K562 (cell line): ENCODE measurements at regions not wholly inside any gene's neighbourhood (a gene's known extent, or its start where the extent isn't known, plus 50 kb on each side); places are given as distances from the start of the nearest gene placed in this dataset.

ENCODE experiments used
- ATAC-seq: fragments of 200-7000 bp; cut with Tn5 transposase; 3 replicates; pipeline ENCODE4 v1.9.1; 2020; ENCODE audit warnings: moderate library complexity
- BruUV-seq: library from RNA; stranded (reverse); fragments of 400-500 nt; replicated peaks from 2 replicates; lab custom pipeline; 2021; lab: Mats Ljungman, UMichigan
- CTCF ChIA-PET: fragments of 300-600 bp; formaldehyde crosslinking; extraction: SDS; loops from one replicate; lab custom pipeline; 2021; ENCODE audit warnings: low intra/inter-chr PET ratio; lab: Yijun Ruan, JAX
- POLR2A ChIA-PET: fragments of 300-600, 350-650 bp; sonication (Branson Sonifier 250); formaldehyde crosslinking; extraction: SDS; loops from one replicate; lab custom pipeline; 2021; ENCODE audit warnings: antibody characterized with exemption, inconsistent platforms; lab: Yijun Ruan, JAX
- DNase-seq, 4 experiments: peaks; one replicate each; pipeline versions ENCODE4 v3.0.0 to v3.0.0-alpha.2; 2011 to 2018; ENCODE audit warnings: low spot score in 3 of 4, mixed read lengths in 3 of 4; ENCODE audit errors: extremely low read depth in 1 of 4
- FAIRE-seq: peaks from 2 replicates; lab custom pipeline; 2011; peaks lifted over from hg19 to GRCh38; lab: Jason Lieb, UNC
- H2AFZ ChIP-seq: 2 replicates; pipeline ENCODE4 v1.6.0; 2011; ENCODE audit warnings: low read depth, low read length, control low read depth, inconsistent platforms
- H3K27ac ChIP-seq: fragments of 200-600 bp; 3 replicates; pipeline ENCODE4 v1.8.0; 2011; ENCODE audit warnings: low read depth, mild to moderate bottlenecking, control low read depth, inconsistent platforms, low read length, moderate library complexity, mixed read lengths; ENCODE audit errors: extremely low read depth
- H3K27me3 ChIP-seq, 2 experiments: fragments of 300-600 bp in 1 of 2; 2 replicates in 1 of 2; 3 replicates in 1 of 2; pipeline versions ENCODE4 v1.6.0 to v1.8.0; 2011; ENCODE audit warnings: inconsistent platforms in 2 of 2, low read length in 2 of 2, mild to moderate bottlenecking in 1 of 2, mixed read lengths in 1 of 2, moderate library complexity in 1 of 2; ENCODE audit not compliant: control insufficient read depth in 2 of 2, insufficient read depth in 2 of 2
- H3K36me3 ChIP-seq: fragments of 300-600 bp; 3 replicates; pipeline ENCODE4 v1.8.0; 2011; ENCODE audit warnings: mild to moderate bottlenecking, low read length, inconsistent platforms; ENCODE audit not compliant: control insufficient read depth, insufficient read depth
- H3K4me1 ChIP-seq, 2 experiments: fragments of 200-600 bp in 1 of 2; replicated peaks in 1 of 2; 2 replicates in 1 of 2; 3 replicates in 1 of 2; pipeline versions ENCODE4 v1.5.1 to v1.8.0; 2011; ENCODE audit warnings: inconsistent platforms in 2 of 2, low read length in 2 of 2, mild to moderate bottlenecking in 1 of 2, mixed read lengths in 1 of 2, moderate library complexity in 1 of 2; ENCODE audit not compliant: control insufficient read depth in 2 of 2, insufficient read depth in 2 of 2
- H3K4me2 ChIP-seq: 2 replicates; pipeline ENCODE4 v1.6.1; 2011; ENCODE audit warnings: low read length, control low read depth, inconsistent platforms, mixed read lengths; ENCODE audit not compliant: insufficient read depth
- H3K4me3 ChIP-seq: fragments of 200-600 bp; sonication (generic), shearing (Covaris generic); 2 replicates; pipeline ENCODE4 v1.5.1; 2016; ENCODE audit warnings: control low read depth, inconsistent platforms
- H3K79me2 ChIP-seq: fragments of 200-600 bp; 3 replicates; pipeline ENCODE4 v1.8.0; 2011; ENCODE audit warnings: low read length, inconsistent platforms; ENCODE audit not compliant: control insufficient read depth, insufficient read depth
- H3K9ac ChIP-seq, 2 experiments: 2 replicates each; pipeline versions ENCODE4 v1.6.0 to v1.6.1; 2011; ENCODE audit warnings: low read depth in 2 of 2, low read length in 2 of 2, control low read depth in 1 of 2, inconsistent platforms in 1 of 2, mild to moderate bottlenecking in 1 of 2, mixed read lengths in 1 of 2; ENCODE audit not compliant: insufficient read depth in 1 of 2
- H3K9me1 ChIP-seq: one replicate; pipeline ENCODE4 v1.6.0; 2011; ENCODE audit warnings: inconsistent platforms, mild to moderate bottlenecking, low read length, moderate library complexity; ENCODE audit not compliant: control insufficient read depth, insufficient read depth
- H3K9me3 ChIP-seq: replicated peaks from 2 replicates; pipeline ENCODE4 v1.5.1; 2011; ENCODE audit warnings: low read depth, low read length, inconsistent platforms; ENCODE audit not compliant: control insufficient read depth, insufficient read depth
- H4K20me1 ChIP-seq: replicated peaks from 2 replicates; pipeline ENCODE4 v1.6.1; 2011; ENCODE audit warnings: low read length, inconsistent platforms, mixed read lengths; ENCODE audit not compliant: control insufficient read depth, insufficient read depth
- BHLHE40 ChIP-seq: IDR thresholded peaks from 2 replicates; pipeline ENCODE4 v1.6.1; 2011; ENCODE audit warnings: low read length, improper control_type of control experiment
- CAMTA2 ChIP-seq: fragments of 250-450 bp; sonication (Bioruptor Pico); conservative IDR thresholded peaks from 2 replicates; pipeline ENCODE4 v1.5.1; 2022
- CHCHD3 ChIP-seq: fragments of 250-450 bp; sonication (Bioruptor Pico); IDR thresholded peaks from 2 replicates; pipeline ENCODE4 v2.1.2; 2022; ENCODE audit warnings: mild to moderate bottlenecking
- FOSL1 ChIP-seq: fragments of 200-800 bp; sonication (Bioruptor generic); conservative IDR thresholded peaks from 2 replicates; pipeline ENCODE4 v1.6.1; 2016; ENCODE audit warnings: missing genetic modification characterization, missing compliant biosample characterization
- HDAC1 ChIP-seq, 2 experiments: fragments of 450-650 bp; IDR thresholded peaks; 2 replicates each; pipeline ENCODE4 v1.6.1; 2016 to 2017; ENCODE audit warnings: inconsistent platforms in 1 of 2, mild to moderate bottlenecking in 1 of 2, moderate library complexity in 1 of 2
- MGA ChIP-seq: fragments of 450-650 bp; IDR thresholded peaks from 2 replicates; pipeline ENCODE4 v1.6.1; 2016; ENCODE audit warnings: mild to moderate bottlenecking, moderate library complexity
- SMARCE1 ChIP-seq: fragments of 450-650 bp; IDR thresholded peaks from 2 replicates; pipeline ENCODE4 v1.7.1; 2016; ENCODE audit warnings: mild to moderate bottlenecking
- WGBS: fragments of 100-300 bp; shearing (Covaris generic); methylation state at CpG from one replicate; pipeline ENCODE4 v1.1.6; 2016; ENCODE audit warnings: low coverage, mixed read lengths; ENCODE audit not compliant: insufficient coverage; ENCODE audit errors: missing lambda C conversion rate; 5-methylcytosine and 5-hydroxymethylcytosine counted together
- in situ Hi-C: fragments of 300-500 bp; cut with MboI; formaldehyde crosslinking; loops from 4 replicates; pipeline ENCODE4 v1.15.0; 2018; ENCODE audit warnings: inconsistent platforms, mixed read lengths
- intact Hi-C: fragments of 100-400 bp; cut with micrococcal nuclease; formaldehyde crosslinking; loops from 2 replicates; pipeline ENCODE4 v1.14.2; 2022
- TF ChIP-seq, protein P1 (sequence below): fragments of 250-450 bp; sonication (Bioruptor Pico); IDR thresholded peaks from 2 replicates; pipeline ENCODE4 v1.8.0; 2021; ENCODE audit warnings: mild to moderate bottlenecking, moderate library complexity

- TF ChIP-seq, protein P1, sequence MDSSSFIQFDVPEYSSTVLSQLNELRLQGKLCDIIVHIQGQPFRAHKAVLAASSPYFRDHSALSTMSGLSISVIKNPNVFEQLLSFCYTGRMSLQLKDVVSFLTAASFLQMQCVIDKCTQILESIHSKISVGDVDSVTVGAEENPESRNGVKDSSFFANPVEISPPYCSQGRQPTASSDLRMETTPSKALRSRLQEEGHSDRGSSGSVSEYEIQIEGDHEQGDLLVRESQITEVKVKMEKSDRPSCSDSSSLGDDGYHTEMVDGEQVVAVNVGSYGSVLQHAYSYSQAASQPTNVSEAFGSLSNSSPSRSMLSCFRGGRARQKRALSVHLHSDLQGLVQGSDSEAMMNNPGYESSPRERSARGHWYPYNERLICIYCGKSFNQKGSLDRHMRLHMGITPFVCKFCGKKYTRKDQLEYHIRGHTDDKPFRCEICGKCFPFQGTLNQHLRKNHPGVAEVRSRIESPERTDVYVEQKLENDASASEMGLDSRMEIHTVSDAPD = no peak
These were observed 142.1 kb upstream of the USP9X start (continued) for GRCh38 chrX:40943093-40943641.

- Histone ChIP-seq H3K9me1 (no peaks in the 10 kb centered on the region), H3K9me3 (no peaks in the 10 kb centered on the region), H3K9ac (no peak overlapping the region), H3K4me3 (no peak overlapping the region), H3K79me2 (no peaks in the 10 kb centered on the region), H3K4me2 (no peak overlapping the region), H3K27ac (no peak overlapping the region), H2AFZ (no peak overlapping the region), H3K4me1 (no peaks in the 10 kb centered on the region), H3K27me3 (no peaks in the 10 kb centered on the region; a peak in 1 of 5 replicates), H4K20me1 (no peaks in the 10 kb centered on the region), H3K36me3 (no peaks in the 10 kb centered on the region)
- no TSS peak for BruUV-seq
- DNase-seq (peak in 3 of 4 experiments; percentile 18 to 55 (median 37)), ATAC-seq (peak; percentile 80), FAIRE-seq (peak; percentile 83)
- WGBS = 0% methylated on average over 5 of the region's 5 CpGs
- ChIA-PET CTCF (no interaction called here), POLR2A (no interaction called here)
- in situ Hi-C loops (no loop called here), intact Hi-C loops (no loop called here)
- TF ChIP-seq FOSL1 (peak; percentile 89), SMARCE1 (peak; percentile 45; the same call in 1 of the 2 replicates), MGA (0 out of 2 replicates have a peak, but pooled peaks have one; percentile 19), CAMTA2 (no peak), BHLHE40 (peak; percentile 68), CHCHD3 (CRISPR knock-in tag) (no peak), HDAC1 (IDR thresholded peaks at IDR 0.05) (no peak)
These were observed 139.9 kb upstream of the USP9X start for GRCh38 chrX:40945361-40945713.
